Activated CD8-positive, alpha-beta T cell treated with anti-CD3 and anti-CD28 coated beads, Interleukin-2, amount 10 ng/mL, durations not matched to agents 7 days and 5 days (primary cell): ENCODE measurements at regions not wholly inside any gene's neighbourhood (a gene's known extent, or its start where the extent isn't known, plus 50 kb on each side); places are given as distances from the start of the nearest gene placed in this dataset.
"Not testable (repeated sequence)": the region's sequence is repeated elsewhere in the genome, so short reads cannot be mapped to it uniquely, and the experiment has no call there.

ENCODE experiments used
- ATAC-seq: fragments of 150-1000 bp; cut with Tn5 transposase; one replicate; pipeline ENCODE4 v1.10.0; 2021; ENCODE audit warnings: moderate library complexity
- CTCF ChIA-PET: fragments of 350-600 bp; sonication (Branson Sonifier 250); formaldehyde crosslinking; loops from one replicate; lab custom pipeline; 2021; ENCODE audit warnings: antibody characterized with exemption; lab: Charles Lee
- POLR2A ChIA-PET: fragments of 350-600 bp; sonication (Branson Sonifier 250); formaldehyde crosslinking; loops from one replicate; lab custom pipeline; 2021; ENCODE audit warnings: antibody characterized with exemption; lab: Charles Lee
- DNase-seq: peaks from one replicate; pipeline ENCODE4 v3.0.0-alpha.2; 2020
- H3K27ac Mint-ChIP-seq: one replicate; pipeline ENCODE4 v1.8.0; 2021; ENCODE audit warnings: mild to moderate bottlenecking, mixed read lengths
- H3K27me3 Mint-ChIP-seq: one replicate; pipeline ENCODE4 v1.8.0; 2021; ENCODE audit warnings: low read depth, mixed read lengths
- H3K36me3 Mint-ChIP-seq: one replicate; pipeline ENCODE4 v1.8.0; 2021; ENCODE audit warnings: low read depth, mixed read lengths
- H3K4me1 Mint-ChIP-seq: one replicate; pipeline ENCODE4 v1.8.0; 2021; ENCODE audit warnings: low read depth, mixed read lengths
- H3K4me3 Mint-ChIP-seq: one replicate; pipeline ENCODE4 v1.8.0; 2021; ENCODE audit warnings: mild to moderate bottlenecking, mixed read lengths
- H3K9me3 Mint-ChIP-seq: one replicate; pipeline ENCODE4 v1.8.0; 2022; ENCODE audit warnings: mixed read lengths; ENCODE audit not compliant: insufficient read depth

DNA sequence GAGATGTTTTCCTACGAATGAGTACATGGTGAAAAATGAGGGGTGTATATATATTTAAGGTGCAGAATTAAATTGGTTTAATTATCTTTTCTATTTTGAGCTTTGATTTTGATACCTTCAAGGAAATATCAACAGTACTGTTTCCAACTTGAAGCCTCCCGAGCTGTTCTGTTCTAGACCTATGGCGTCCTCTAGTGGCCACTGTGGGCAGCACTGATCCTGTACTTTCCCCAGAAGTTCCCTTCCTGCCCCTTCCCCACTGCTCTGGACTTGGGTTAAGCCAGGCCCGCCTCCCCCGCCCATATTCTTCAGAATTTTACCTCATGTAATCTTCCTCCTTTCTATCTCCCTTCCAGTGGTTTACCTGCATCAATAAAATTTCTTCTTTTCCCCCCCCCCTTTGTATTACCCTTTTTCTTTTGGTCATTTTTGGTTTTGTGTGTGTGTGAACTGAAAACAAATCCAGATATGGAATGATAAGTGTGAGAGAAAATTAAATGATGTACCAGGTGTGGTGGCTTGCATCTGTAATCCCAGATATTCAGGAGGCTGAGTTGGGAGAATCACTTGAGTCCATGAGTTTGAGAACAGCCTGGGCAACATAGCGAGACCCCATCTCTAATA, 1643.5 kb downstream of the TP53TG3F start:
- Mint-ChIP-seq H3K27me3 (no peaks in the 10 kb centered on the region), H3K9me3 (peaks cover 14% of the 10 kb centered on the region), H3K36me3 (no peaks in the 10 kb centered on the region), H3K4me1 (no peaks in the 10 kb centered on the region), H3K4me3 (no peak overlapping the region), H3K27ac (no peak overlapping the region)
- ATAC-seq (no peak), DNase-seq (no peak)
- POLR2A ChIA-PET, result no interaction called here
- CTCF ChIA-PET, result no interaction called here

GRCh38 chr16:35111772-35112171, 1652.4 kb downstream of the TP53TG3F start:
- DNase-seq, H3K36me3 Mint-ChIP-seq, H3K27me3 Mint-ChIP-seq, POLR2A ChIA-PET, H3K4me3 Mint-ChIP-seq, H3K4me1 Mint-ChIP-seq, CTCF ChIA-PET, H3K27ac Mint-ChIP-seq, ATAC-seq: not testable (repeated sequence)
- H3K9me3 Mint-ChIP-seq, result peaks cover 18% of the 10 kb centered on the region

DNA sequence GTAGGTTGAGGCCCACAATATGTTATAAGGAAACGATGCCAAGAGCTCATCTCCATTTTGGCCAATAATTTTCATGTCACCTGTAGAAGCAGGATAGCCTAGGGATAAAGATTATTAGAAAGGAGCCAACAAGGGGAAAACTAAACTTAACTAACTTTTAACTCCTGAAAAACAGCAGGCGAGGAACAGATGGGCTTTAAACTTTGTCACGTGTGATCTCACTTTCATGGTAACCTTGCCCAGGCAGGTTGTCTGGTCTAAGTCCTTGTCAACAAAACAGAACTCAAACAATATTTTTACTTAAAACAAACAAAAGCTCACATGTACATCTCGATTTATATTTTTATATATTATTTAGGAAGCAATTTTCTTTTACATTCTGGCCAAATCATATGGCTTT, 1672.0 kb downstream of the TP53TG3F start:
- H3K4me3 Mint-ChIP-seq, result no peak overlapping the region
- DNase-seq (no peak), ATAC-seq (no peak)
- ChIA-PET POLR2A (no interaction called here), CTCF (no interaction called here)
- H3K36me3 Mint-ChIP-seq, result no peaks in the 10 kb centered on the region
- H3K27ac Mint-ChIP-seq, result no peak overlapping the region
- H3K27me3 Mint-ChIP-seq, result no peaks in the 10 kb centered on the region
- peaks cover 4% of the 10 kb centered on the region for H3K9me3 Mint-ChIP-seq
- no peaks in the 10 kb centered on the region for H3K4me1 Mint-ChIP-seq

- Mint-ChIP-seq H3K4me1 (no peaks in the 10 kb centered on the region), H3K27ac (no peak overlapping the region), H3K9me3 (peaks cover 13% of the 10 kb centered on the region), H3K4me3 (no peak overlapping the region), H3K27me3 (no peaks in the 10 kb centered on the region), H3K36me3 (no peaks in the 10 kb centered on the region)
- ChIA-PET CTCF (no interaction called here), POLR2A (no interaction called here)
- no peak for DNase-seq
- no peak for ATAC-seq
Measured at GRCh38 chr16:35134471-35134870, 1675.1 kb downstream of the TP53TG3F start.

DNA sequence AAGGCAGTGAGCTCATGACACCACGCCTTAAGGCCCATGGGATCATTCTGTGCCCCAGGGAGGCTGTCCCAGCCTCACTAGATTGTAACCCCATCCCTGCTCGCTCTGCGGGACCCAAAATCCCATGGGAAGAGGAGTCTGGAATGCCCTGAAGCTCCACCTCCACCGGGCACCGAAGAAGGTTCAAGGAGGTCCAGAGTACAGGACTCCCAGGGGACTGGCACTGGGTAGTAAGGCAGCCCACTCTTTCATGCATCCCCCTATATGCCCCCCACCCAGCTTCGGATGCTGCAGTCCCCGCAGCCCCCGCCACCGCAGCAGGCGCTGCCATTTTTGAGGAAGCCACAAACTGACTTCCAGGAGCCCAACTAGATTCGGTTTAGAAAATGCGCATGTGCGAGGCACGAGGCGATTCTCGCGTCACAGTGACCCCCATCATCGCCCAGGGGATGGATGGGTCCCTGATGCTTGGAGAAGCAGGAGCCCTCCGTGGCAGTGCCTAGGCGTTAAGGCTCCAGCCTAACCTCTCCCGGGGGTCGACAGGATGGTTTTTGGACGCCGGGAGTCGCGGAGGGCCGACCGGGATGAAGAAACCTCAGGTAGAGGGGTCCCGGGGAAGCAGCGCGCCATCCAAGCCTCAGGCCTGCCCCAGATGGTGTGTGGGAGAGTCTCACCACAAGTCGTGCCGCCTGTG, 1681.0 kb downstream of the TP53TG3F start:
- Mint-ChIP-seq H3K9me3 (peaks cover 13% of the 10 kb centered on the region), H3K27me3 (no peaks in the 10 kb centered on the region), H3K4me1 (no peaks in the 10 kb centered on the region), H3K4me3 (no peak overlapping the region), H3K36me3 (peaks cover 2% of the 10 kb centered on the region), H3K27ac (no peak overlapping the region)
- CTCF ChIA-PET, result no interaction called here
- POLR2A ChIA-PET, result no interaction called here
- DNase-seq, result no peak
- ATAC-seq, result no peak

DNA sequence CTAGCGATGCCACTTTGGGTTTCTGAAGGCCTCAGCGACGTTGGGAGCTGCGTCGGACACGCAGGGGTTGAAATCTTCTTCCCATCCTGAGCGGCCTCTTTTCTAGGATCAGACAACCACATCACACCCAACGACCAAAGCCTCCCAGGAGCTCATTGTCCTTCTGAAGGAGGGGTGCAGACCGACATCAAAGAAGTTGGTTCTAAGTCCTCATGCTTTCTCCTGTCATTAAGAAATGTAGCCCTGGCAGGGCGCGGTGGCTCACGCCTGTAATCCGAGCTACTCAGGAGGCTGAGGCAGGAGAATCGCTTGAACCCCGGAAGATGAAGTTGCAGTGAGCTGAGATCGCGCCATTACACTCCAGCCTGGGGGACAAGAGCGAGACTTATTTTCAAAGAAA, 1681.9 kb downstream of the TP53TG3F start:
- CTCF ChIA-PET, result no interaction called here
- no peak overlapping the region for H3K4me3 Mint-ChIP-seq

GRCh38 chr16:35142147-35142808, 1682.9 kb downstream of the TP53TG3F start:
- peaks cover 13% of the 10 kb centered on the region for H3K9me3 Mint-ChIP-seq
- H3K4me3 Mint-ChIP-seq, result no peak overlapping the region
- no peak for ATAC-seq
- DNase-seq, result no peak
- no peak overlapping the region for H3K27ac Mint-ChIP-seq
- H3K36me3 Mint-ChIP-seq, result peaks cover 2% of the 10 kb centered on the region
- no peaks in the 10 kb centered on the region for H3K27me3 Mint-ChIP-seq
- ChIA-PET POLR2A (no interaction called here), CTCF (no interaction called here)
- H3K4me1 Mint-ChIP-seq, result no peaks in the 10 kb centered on the region

More for the DNA sequence above, 1681.9 kb downstream of the TP53TG3F start:
- POLR2A ChIA-PET, result no interaction called here
- Mint-ChIP-seq H3K36me3 (peaks cover 2% of the 10 kb centered on the region), H3K4me1 (no peaks in the 10 kb centered on the region), H3K27ac (no peak overlapping the region), H3K9me3 (peaks cover 13% of the 10 kb centered on the region), H3K27me3 (no peaks in the 10 kb centered on the region)
- ATAC-seq (no peak), DNase-seq (no peak)

GRCh38 chr16:35142809-35143192, 1683.4 kb downstream of the TP53TG3F start:
- no peaks in the 10 kb centered on the region for H3K4me1 Mint-ChIP-seq
- no peak overlapping the region for H3K27ac Mint-ChIP-seq
- H3K9me3 Mint-ChIP-seq, result peaks cover 13% of the 10 kb centered on the region
- ChIA-PET POLR2A (no interaction called here), CTCF (no interaction called here)
- ATAC-seq (no peak), DNase-seq (no peak)
- no peak overlapping the region for H3K4me3 Mint-ChIP-seq
- no peaks in the 10 kb centered on the region for H3K27me3 Mint-ChIP-seq
- H3K36me3 Mint-ChIP-seq, result peaks cover 2% of the 10 kb centered on the region

DNA sequence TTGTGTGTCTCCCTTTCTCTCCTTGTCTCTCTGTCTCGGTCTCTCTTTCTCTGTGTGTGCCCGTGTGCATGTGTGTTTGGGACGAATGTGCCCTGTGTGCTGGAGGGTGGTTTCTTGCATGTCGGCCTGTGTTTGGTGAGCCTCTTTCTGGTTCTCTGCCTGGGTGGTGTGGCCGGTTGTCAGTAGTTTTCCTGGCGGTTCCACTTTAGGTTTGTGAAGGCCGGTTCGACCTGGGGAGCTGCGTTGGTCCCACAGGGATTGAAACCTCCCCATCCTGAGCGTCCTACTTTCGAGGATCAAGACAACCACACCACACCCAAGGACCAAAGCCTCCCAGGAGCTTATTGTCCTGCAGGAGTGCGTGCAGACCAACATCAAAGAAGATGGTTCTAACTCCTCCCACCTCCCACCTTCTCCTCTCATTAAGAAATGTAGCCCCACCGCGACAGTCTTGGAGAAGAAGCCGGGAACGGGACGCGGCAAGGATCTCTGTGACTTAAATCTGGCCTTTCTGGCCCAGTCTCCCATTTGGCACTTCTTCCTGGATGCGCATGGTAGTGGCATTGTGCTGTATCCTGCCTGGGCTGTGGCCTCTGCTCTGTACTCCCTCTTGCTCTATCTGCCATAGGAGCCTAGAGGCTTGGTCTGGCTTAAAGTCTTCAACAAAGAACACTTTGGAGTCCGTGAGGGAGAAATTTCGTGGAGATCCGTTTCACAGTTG, 1685.0 kb downstream of the TP53TG3F start:
- ChIA-PET CTCF (no interaction called here), POLR2A (no interaction called here)
- peaks cover 2% of the 10 kb centered on the region for H3K36me3 Mint-ChIP-seq
- DNase-seq, result no peak
- H3K4me1 Mint-ChIP-seq, result no peaks in the 10 kb centered on the region
- H3K9me3 Mint-ChIP-seq, result peaks cover 9% of the 10 kb centered on the region
- no peak overlapping the region for H3K4me3 Mint-ChIP-seq
- ATAC-seq, result no peak
- no peaks in the 10 kb centered on the region for H3K27me3 Mint-ChIP-seq
- no peak overlapping the region for H3K27ac Mint-ChIP-seq

- Mint-ChIP-seq H3K4me3 (no peak overlapping the region), H3K9me3 (peaks cover 8% of the 10 kb centered on the region), H3K27ac (no peak overlapping the region), H3K4me1 (no peaks in the 10 kb centered on the region), H3K36me3 (no peaks in the 10 kb centered on the region), H3K27me3 (no peaks in the 10 kb centered on the region)
- ChIA-PET CTCF (no interaction called here), POLR2A (no interaction called here)
- no peak for ATAC-seq
- no peak for DNase-seq
Measured at GRCh38 chr16:35146031-35146710, 1686.8 kb downstream of the TP53TG3F start.

- DNase-seq (no peak), ATAC-seq (no peak)
- H3K27ac Mint-ChIP-seq, result no peak overlapping the region
- no peak overlapping the region for H3K4me3 Mint-ChIP-seq
- no peaks in the 10 kb centered on the region for H3K27me3 Mint-ChIP-seq
- no peaks in the 10 kb centered on the region for H3K36me3 Mint-ChIP-seq
- H3K4me1 Mint-ChIP-seq, result no peaks in the 10 kb centered on the region
- POLR2A ChIA-PET, result no interaction called here
- H3K9me3 Mint-ChIP-seq, result peaks cover 14% of the 10 kb centered on the region
- CTCF ChIA-PET, result no interaction called here
Measured at GRCh38 chr16:35146723-35147458, 1687.5 kb downstream of the TP53TG3F start.
